ENCODE measurements at regions not wholly inside any gene's neighbourhood (a gene's known extent, or its start where the extent isn't known, plus 50 kb on each side); places are given as distances from the start of the nearest gene placed in this dataset.

DNA sequence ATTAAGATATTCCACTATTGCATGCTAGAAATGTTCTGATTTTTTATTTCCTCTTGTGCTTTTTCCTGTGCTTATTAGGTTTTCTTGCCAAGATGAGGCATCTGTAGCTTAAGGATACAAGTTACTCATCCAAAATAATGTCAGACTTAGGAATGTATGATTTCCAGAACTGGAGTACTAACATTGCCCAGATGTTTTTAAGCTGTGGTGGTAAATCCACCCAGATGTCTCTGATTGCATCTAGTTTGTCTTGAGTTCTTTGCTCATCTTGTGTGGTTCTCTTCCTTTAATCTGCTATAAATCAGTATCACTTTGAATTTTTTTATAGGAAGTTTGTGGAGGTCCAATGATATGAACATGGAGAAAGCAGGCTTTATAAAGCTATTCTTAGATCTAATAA, 337.5 kb upstream of the ZNF608 start:
- ChIA-PET CTCF (no interaction called here), POLR2A (no interaction called here)
- no TSS peak for BruUV-seq (replicated peaks)
- H3K4me3 ChIP-seq (ENCODE audit: low read depth in 2 of 2, low read length in 2 of 2) = no peak overlapping the region
- H3K9me3 ChIP-seq (ENCODE audit: control insufficient read depth, insufficient read depth, low read depth, low read length) = no peaks in the 10 kb centered on the region; the same call in 1 of the 2 replicates
- no peaks in the 10 kb centered on the region for H3K27me3 ChIP-seq (ENCODE audit: control insufficient read depth, insufficient read depth, low read length)
- in situ Hi-C loops (cut with HindIII; ENCODE audit: low pct_unique_long_range_greater_than_20kb, low sequenced_read_pairs) (no loop called here), intact Hi-C loops (cut with micrococcal nuclease; ENCODE audit: unreplicated experiment) (no loop called here)
- DNase-seq (ENCODE audit: low read depth, low spot score) = no peak
- ATAC-seq = no peak
- no peaks in the 10 kb centered on the region for H3K36me3 ChIP-seq (ENCODE audit: control insufficient read depth, insufficient read depth, low read length)
- TF ChIP-seq SIN3A (IDR thresholded peaks at IDR 0.05; ENCODE audit: borderline replicate concordance, insufficient read depth, low read depth, low read length) (no peak), TCF7L2 (IDR thresholded peaks at IDR 0.05; ENCODE audit: low read depth, low read length) (no peak), POLR2AphosphoS5 (IDR thresholded peaks at IDR 0.05; ENCODE audit: low read depth, low read length) (no peak)
- TF ChIP-seq, protein P1, sequence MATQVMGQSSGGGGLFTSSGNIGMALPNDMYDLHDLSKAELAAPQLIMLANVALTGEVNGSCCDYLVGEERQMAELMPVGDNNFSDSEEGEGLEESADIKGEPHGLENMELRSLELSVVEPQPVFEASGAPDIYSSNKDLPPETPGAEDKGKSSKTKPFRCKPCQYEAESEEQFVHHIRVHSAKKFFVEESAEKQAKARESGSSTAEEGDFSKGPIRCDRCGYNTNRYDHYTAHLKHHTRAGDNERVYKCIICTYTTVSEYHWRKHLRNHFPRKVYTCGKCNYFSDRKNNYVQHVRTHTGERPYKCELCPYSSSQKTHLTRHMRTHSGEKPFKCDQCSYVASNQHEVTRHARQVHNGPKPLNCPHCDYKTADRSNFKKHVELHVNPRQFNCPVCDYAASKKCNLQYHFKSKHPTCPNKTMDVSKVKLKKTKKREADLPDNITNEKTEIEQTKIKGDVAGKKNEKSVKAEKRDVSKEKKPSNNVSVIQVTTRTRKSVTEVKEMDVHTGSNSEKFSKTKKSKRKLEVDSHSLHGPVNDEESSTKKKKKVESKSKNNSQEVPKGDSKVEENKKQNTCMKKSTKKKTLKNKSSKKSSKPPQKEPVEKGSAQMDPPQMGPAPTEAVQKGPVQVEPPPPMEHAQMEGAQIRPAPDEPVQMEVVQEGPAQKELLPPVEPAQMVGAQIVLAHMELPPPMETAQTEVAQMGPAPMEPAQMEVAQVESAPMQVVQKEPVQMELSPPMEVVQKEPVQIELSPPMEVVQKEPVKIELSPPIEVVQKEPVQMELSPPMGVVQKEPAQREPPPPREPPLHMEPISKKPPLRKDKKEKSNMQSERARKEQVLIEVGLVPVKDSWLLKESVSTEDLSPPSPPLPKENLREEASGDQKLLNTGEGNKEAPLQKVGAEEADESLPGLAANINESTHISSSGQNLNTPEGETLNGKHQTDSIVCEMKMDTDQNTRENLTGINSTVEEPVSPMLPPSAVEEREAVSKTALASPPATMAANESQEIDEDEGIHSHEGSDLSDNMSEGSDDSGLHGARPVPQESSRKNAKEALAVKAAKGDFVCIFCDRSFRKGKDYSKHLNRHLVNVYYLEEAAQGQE (IDR thresholded peaks at IDR 0.05; ENCODE audit: insufficient read depth in 1 of 2, low read depth in 2 of 2, low read length in 1 of 2) = no peak
- TF ChIP-seq, protein P2, sequence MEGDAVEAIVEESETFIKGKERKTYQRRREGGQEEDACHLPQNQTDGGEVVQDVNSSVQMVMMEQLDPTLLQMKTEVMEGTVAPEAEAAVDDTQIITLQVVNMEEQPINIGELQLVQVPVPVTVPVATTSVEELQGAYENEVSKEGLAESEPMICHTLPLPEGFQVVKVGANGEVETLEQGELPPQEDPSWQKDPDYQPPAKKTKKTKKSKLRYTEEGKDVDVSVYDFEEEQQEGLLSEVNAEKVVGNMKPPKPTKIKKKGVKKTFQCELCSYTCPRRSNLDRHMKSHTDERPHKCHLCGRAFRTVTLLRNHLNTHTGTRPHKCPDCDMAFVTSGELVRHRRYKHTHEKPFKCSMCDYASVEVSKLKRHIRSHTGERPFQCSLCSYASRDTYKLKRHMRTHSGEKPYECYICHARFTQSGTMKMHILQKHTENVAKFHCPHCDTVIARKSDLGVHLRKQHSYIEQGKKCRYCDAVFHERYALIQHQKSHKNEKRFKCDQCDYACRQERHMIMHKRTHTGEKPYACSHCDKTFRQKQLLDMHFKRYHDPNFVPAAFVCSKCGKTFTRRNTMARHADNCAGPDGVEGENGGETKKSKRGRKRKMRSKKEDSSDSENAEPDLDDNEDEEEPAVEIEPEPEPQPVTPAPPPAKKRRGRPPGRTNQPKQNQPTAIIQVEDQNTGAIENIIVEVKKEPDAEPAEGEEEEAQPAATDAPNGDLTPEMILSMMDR (IDR thresholded peaks at IDR 0.05) = no peak
- H3K27ac ChIP-seq (ENCODE audit: low read length) = no peak overlapping the region; the same call in 1 of the 2 replicates
- H3K4me1 ChIP-seq (ENCODE audit: control insufficient read depth, insufficient read depth, low read length) = no peaks in the 10 kb centered on the region

GRCh38 chr5:125085797-125086505, 339.5 kb upstream of the ZNF608 start:
- ChIA-PET POLR2A (no interaction called here), CTCF (no interaction called here)
- BruUV-seq (replicated peaks) = no TSS peak
- no peaks in the 10 kb centered on the region for H3K4me1 ChIP-seq (ENCODE audit: control insufficient read depth, insufficient read depth, low read length)
- ATAC-seq (no peak), DNase-seq (ENCODE audit: low read depth, low spot score) (no peak)
- TF ChIP-seq POLR2AphosphoS5 (IDR thresholded peaks at IDR 0.05; ENCODE audit: low read depth, low read length) (no peak), TCF7L2 (IDR thresholded peaks at IDR 0.05; ENCODE audit: low read depth, low read length) (no peak), SIN3A (IDR thresholded peaks at IDR 0.05; ENCODE audit: borderline replicate concordance, insufficient read depth, low read depth, low read length) (no peak)
- TF ChIP-seq, protein P2 (IDR thresholded peaks at IDR 0.05) = no peak
- TF ChIP-seq, protein P1 (IDR thresholded peaks at IDR 0.05; ENCODE audit: insufficient read depth in 1 of 2, low read depth in 2 of 2, low read length in 1 of 2) = no peak
- H3K36me3 ChIP-seq (ENCODE audit: control insufficient read depth, insufficient read depth, low read length) = no peaks in the 10 kb centered on the region
- no peak overlapping the region for H3K4me3 ChIP-seq (ENCODE audit: low read depth in 2 of 2, low read length in 2 of 2)
- intact Hi-C loops (cut with micrococcal nuclease; ENCODE audit: unreplicated experiment) (no loop called here), in situ Hi-C loops (cut with HindIII; ENCODE audit: low pct_unique_long_range_greater_than_20kb, low sequenced_read_pairs) (no loop called here)
- no peaks in the 10 kb centered on the region for H3K27me3 ChIP-seq (ENCODE audit: control insufficient read depth, insufficient read depth, low read length)
- no peak overlapping the region for H3K27ac ChIP-seq (ENCODE audit: low read length)
- H3K9me3 ChIP-seq (ENCODE audit: control insufficient read depth, insufficient read depth, low read depth, low read length) = no peaks in the 10 kb centered on the region; the same call in 1 of the 2 replicates
